NCI-H1694 treated with DMSO at 0.1 percent for 48 hours (cell line): ENCODE measurements at regions not wholly inside any gene's neighbourhood (a gene's known extent, or its start where the extent isn't known, plus 50 kb on each side); places are given as distances from the start of the nearest gene placed in this dataset.

Experiments
- DNase-seq: peaks from one replicate; lab custom pipeline; 2025; lab: John Stamatoyannopoulos, UW

DNA sequence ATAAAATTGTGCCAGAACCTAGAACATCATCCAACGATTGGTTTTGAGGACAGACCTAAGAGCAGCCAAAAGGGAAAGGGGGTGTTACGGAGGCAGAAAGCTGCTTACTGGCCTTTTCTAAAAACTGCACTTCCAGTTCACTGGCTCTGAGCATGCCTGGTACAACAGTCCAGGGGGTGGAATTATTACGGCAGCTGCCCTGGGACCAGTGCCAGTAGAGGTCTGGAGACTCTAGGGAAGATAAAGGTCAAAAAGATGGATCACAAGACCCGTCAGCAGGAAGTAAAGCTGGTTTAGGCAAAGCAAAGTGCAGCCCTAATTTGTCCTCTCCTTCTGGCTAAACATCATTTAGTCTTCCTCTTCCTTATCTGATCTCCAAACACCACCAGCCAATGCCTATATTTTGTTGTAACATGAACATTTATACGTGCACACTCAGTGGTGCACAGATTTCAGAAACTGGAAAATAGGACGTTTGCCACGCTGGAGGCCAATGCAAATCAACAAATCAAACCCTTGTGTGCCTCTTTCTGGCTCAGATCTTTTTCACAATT lies 216.4 kb upstream of the DPP6 start:
- no peak for DNase-seq

GRCh38 chr7:153838591-153838990 lies 213.6 kb upstream of the DPP6 start:
- no peak for DNase-seq

DNA sequence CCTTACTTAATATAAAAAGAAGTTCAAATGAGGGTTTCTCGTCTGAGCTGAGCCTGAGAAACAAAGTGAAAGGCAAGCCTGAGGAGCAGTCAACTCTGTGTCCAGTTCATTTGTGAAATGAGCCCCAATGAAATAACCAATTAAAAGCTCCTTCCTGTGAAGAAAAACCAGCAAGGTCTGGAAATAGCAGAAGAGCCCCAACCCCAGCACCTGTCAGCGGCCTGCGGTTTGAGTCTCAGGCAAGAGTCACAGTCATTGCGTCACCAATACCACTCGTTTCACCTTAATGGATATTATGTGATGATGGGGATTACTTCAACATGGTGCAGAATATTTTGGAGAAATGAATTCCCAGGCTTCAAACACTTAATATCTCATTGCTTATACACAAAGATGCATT lies 211.3 kb upstream of the DPP6 start:
- no peak for DNase-seq

DNA sequence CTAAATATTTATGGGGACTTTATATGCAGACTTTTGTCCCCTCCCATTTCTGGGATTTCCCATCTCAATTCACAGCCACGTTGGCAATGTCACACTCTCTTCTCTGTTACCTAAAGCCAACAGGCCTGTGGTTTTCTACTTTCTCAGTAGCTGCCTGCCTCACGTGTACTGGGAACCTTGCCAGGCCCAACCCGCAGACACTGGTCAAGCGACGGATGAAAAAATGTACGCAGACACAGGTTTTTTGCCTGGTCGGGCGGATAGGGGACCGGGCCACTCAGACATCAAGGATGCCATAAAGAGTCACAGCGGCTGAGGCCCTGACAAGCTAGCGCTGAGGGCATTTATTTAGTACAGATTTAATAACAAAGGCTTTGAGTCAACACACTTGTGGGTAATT lies 204.4 kb upstream of the DPP6 start:
- no peak for DNase-seq

DNA sequence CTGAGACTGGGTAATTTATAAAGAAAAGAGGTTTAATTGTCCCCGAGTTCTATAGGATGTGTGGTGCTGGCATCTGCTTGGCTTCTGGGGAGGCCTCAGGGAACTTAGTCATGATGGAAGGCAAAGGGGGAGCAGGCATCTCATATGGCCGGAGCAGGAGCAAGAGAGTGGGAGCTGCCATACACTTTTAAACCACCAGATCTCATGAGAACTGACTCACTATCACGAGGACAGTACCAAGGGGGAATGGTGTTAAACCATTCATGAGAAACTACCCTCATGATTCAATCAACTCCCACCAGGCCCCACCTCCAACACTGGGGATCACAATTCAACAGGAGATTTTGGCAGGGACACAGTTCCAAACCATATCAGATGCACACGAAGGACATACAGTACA lies 199.9 kb upstream of the DPP6 start:
- no peak for DNase-seq

DNA sequence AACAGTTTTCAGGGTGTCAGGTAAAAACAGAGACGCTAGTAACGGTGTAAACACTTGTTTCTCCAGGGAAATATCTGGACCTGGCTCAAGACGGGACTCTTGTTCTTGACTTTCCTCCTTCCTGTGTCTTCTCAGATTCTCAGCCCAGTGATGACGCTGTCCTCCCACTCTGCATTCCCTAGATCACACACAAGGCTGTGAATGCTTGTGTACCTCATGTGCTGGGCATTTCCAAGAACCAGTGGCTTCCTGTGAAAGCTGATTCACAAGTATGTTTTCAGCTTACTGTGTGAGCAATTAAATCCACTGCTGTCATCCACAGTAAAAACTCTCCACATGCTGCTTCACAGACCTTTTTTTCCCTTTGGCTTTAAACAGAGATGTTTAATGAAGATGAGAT lies 193.8 kb upstream of the DPP6 start:
- DNase-seq, result no peak

- no peak for DNase-seq
Measured at GRCh38 chr7:153859239-153859638, 193.0 kb upstream of the DPP6 start.

GRCh38 chr7:153886506-153887441 lies 165.4 kb upstream of the DPP6 start:
- DNase-seq, result no peak

DNA sequence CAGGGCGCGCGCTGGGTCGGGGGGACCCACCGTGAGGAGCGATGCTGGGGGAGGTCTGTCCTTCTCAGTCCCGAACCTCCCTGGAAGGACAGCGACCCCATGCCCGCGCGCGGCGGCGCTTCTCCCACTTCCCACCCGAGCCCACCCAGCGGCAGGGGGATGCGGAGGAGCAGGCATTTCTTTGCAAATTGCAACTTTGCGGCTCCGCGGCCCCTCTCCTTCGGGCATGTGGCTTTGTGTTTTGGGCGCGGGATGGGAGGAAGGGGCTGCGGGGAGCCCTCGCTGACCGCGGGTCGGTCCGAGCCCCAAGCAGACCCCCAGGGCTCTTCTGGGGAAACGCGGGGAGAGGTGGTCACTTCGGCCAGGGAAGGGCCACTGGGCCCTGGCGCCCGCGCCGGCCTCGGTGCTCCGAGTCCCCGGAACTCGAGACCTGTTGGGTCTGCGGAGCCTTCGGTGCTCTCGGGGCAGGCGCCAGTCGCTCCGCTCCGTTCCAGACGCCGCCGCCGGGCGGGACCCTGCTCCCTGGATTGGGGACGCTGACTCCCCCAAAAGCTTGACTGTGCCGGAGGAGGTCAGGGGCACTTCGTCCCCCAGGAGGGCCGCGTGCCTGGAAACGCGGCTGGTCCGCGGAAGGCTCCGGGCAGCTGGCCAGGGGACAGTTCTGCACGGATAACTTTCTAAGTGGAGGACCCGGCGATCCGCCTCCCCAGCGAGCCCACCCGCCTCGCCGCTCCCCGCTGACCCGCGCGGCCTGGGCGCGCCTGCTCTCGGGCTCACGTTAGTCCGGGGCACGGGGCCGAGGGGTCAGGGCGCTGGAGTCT lies 164.2 kb upstream of the DPP6 start:
- DNase-seq, result no peak

DNA sequence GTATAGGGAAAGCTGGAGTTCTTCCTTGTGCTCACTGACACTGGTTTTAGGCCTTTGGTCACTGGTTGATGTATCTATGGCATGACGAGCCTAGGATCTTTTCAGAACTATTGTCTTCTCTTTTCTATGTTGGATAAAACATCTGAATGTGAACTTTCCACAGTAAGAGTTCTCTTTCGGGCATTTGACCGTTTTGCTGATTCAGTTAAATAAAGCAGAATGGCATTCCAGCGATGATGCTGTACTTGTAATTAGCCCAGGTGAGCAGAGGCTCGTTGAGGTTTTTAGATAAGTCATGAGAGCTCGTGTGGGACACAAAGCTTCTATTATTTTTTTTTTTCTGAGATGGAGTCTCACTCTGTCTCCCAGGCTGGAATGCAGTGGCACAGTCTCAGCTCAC lies 160.2 kb upstream of the DPP6 start:
- no peak for DNase-seq

DNA sequence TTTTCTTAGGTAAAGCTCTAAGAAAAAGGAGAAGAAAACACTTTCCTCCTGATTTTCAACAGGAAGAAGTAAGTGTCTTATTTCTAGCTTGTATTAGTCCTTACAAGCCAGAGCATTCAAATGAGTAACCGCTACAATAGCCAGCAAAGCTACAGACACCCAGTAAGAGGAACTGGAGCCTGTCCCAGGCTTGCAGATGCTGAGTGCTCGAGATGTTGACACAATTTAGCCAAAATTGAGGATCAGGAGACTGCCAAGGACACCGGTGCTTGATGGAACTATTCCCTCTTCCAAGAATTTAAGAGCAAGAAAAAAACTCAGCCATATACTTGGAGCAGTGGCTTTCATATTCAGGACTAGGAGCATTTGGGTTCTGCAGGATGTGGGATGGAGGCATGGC lies 149.3 kb upstream of the DPP6 start:
- DNase-seq, result no peak

- DNase-seq, result no peak
Measured at GRCh38 chr7:153912211-153912610, 140.0 kb upstream of the DPP6 start.

- no peak for DNase-seq
Measured at GRCh38 chr7:153920126-153920525, 132.1 kb upstream of the DPP6 start.

- no peak for DNase-seq
Measured at GRCh38 chr7:153920897-153921296, 131.3 kb upstream of the DPP6 start.

DNA sequence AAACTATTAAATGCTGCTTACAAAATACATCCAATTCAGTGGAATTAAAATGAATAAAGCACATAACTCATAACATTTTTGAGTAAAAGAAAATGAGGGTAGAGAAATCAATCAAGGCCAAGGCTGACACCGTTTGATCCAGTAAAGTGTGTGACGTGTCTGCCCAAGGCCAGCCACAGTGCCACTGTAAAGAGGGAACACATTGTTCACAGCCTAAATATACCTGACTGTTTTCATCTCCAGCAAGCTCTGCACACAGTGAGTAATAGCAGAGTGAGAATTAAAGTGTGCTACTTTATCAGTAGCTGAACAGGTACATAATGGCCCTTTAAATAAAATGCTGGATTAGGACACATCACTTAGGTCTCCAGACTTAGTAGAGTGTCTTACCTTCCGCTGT lies 130.8 kb upstream of the DPP6 start:
- DNase-seq, result no peak

DNA sequence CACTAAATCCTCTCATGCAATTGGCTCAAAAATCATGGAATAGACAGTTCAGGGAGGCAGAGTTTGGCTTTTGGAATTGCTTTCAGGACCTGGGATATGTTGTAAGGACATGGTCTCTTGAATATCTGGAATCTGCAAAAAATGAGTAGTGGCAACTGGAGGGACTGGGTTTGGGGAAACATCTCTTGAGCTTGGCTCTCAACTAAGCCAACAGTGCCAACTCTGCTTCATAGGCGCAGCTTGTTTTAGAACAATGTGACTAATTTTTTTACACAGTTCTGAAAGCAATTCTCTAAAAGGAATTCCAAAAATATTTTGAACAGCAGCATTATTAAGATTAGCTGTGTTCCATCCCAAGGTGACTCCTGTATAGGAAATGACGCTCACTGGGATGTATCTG lies 121.5 kb upstream of the DPP6 start:
- DNase-seq, result no peak

- DNase-seq, result no peak
Measured at GRCh38 chr7:153934048-153934447, 118.2 kb upstream of the DPP6 start.

GRCh38 chr7:153934629-153935028 lies 117.6 kb upstream of the DPP6 start:
- no peak for DNase-seq

DNA sequence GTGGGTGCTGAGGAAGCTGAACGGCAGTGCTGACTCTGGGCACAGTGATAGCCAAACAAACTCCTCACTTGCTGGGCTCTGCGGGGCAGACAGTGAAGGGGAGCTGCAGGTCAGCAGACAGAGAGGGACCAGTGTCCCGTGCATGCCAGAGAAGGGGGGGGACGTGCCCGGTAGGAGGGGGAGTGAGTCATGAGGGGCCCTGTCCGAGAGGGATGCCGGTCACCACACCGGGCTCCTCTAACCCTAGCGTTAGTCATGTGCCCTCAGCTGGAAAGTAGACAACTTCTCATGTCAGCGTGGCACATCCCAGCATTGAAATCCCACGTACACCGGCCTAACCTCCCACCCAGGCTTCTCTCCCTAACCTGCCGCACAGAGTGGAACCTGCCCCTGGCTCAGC lies 117.1 kb upstream of the DPP6 start:
- DNase-seq, result no peak

- DNase-seq, result no peak
Measured at GRCh38 chr7:153938451-153938850, 113.7 kb upstream of the DPP6 start.

GRCh38 chr7:153939177-153939576 lies 113.0 kb upstream of the DPP6 start:
- DNase-seq, result no peak

DNA sequence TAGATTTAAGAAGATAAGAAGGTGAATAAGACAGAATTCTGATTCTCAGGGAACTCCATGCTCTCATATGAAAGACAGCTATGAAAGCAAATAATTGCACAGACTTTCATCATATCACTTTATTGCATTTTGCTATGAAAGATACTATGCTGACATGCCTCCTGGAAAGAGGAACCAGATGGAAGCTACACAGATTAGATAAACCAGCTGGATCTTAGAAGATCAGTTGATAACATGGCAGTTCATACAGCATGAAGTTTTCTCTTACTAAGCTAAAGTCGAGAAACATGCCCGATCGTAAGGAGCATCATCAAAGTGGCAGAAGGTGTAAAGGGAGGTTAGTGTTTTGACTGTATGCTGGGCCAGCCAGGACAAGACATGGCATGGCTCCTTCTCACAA lies 112.5 kb upstream of the DPP6 start:
- no peak for DNase-seq

DNA sequence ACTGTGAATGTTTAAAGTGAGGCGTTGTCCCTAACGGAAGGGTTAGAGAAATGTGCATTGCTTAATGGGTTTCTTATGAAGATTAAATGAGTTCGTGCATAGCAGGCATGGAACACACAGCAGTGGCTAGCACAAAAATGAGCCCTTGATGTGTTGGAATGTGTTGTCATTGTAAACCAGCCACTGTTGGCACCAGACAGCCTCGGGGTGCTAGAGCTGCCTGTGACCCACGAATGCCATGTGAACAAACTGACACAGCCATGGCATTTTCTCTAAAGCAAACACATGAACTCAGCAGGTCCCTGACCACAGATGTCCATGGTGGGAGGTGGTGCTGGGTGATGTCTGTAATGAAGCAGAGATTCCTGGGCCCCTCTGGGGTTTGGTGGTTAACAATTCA lies 111.1 kb upstream of the DPP6 start:
- DNase-seq, result no peak
